ENCODE measurements at regions not wholly inside any gene's neighbourhood (a gene's known extent, or its start where the extent isn't known, plus 50 kb on each side); places are given as distances from the start of the nearest gene placed in this dataset.

GRCh38 chr3:177262396-177262795 is 65.1 kb upstream of the TBL1XR1 start:
- no peak for TF ChIP-seq TAF1 (IDR thresholded peaks at IDR 0.05; ENCODE audit: borderline replicate concordance, insufficient read depth, low read length)
- TF ChIP-seq SIN3A (IDR thresholded peaks at IDR 0.05; ENCODE audit: borderline replicate concordance, insufficient read depth, low read length) = no peak
- no peak for TF ChIP-seq REST (IDR thresholded peaks at IDR 0.05; ENCODE audit: insufficient read depth in 1 of 2, low read depth in 2 of 2, low read length in 2 of 2)
- no peak for TF ChIP-seq FOXP2 (optimal IDR thresholded peaks at IDR 0.05; ENCODE audit: borderline replicate concordance, extremely low read depth, extremely low read length, insufficient read depth)
- no peak for TF ChIP-seq POLR2AphosphoS5 (IDR thresholded peaks at IDR 0.05; ENCODE audit: low read depth, low read length)

- TF ChIP-seq POLR2AphosphoS5 (IDR thresholded peaks at IDR 0.05; ENCODE audit: low read depth, low read length) (no peak), FOXP2 (optimal IDR thresholded peaks at IDR 0.05; ENCODE audit: borderline replicate concordance, extremely low read depth, extremely low read length, insufficient read depth) (no peak), SIN3A (IDR thresholded peaks at IDR 0.05; ENCODE audit: borderline replicate concordance, insufficient read depth, low read length) (no peak), REST (IDR thresholded peaks at IDR 0.05; ENCODE audit: insufficient read depth in 1 of 2, low read depth in 2 of 2, low read length in 2 of 2) (no peak), TAF1 (IDR thresholded peaks at IDR 0.05; ENCODE audit: borderline replicate concordance, insufficient read depth, low read length) (no peak)
Measured at GRCh38 chr3:177263615-177264368, 66.5 kb upstream of the TBL1XR1 start.

- TF ChIP-seq FOXP2 (optimal IDR thresholded peaks at IDR 0.05; ENCODE audit: borderline replicate concordance, extremely low read depth, extremely low read length, insufficient read depth) (no peak), REST (IDR thresholded peaks at IDR 0.05; ENCODE audit: insufficient read depth in 1 of 2, low read depth in 2 of 2, low read length in 2 of 2) (no peak)
Measured at GRCh38 chr3:177278016-177278415, 80.7 kb upstream of the TBL1XR1 start.

GRCh38 chr3:177279118-177279815 is 82.0 kb upstream of the TBL1XR1 start:
- TF ChIP-seq TAF1 (IDR thresholded peaks at IDR 0.05; ENCODE audit: borderline replicate concordance, insufficient read depth, low read length) (no peak), SIN3A (IDR thresholded peaks at IDR 0.05; ENCODE audit: borderline replicate concordance, insufficient read depth, low read length) (no peak), POLR2AphosphoS5 (IDR thresholded peaks at IDR 0.05; ENCODE audit: low read depth, low read length) (no peak), FOXP2 (optimal IDR thresholded peaks at IDR 0.05; ENCODE audit: borderline replicate concordance, extremely low read depth, extremely low read length, insufficient read depth) (no peak), REST (IDR thresholded peaks at IDR 0.05; ENCODE audit: insufficient read depth in 1 of 2, low read depth in 2 of 2, low read length in 2 of 2) (no peak)
